ENCODE measurements at regions not wholly inside any gene's neighbourhood (a gene's known extent, or its start where the extent isn't known, plus 50 kb on each side); places are given as distances from the start of the nearest gene placed in this dataset.

GRCh38 chr5:17056141-17056631, 120.1 kb upstream of the MYO10 start:
- no peak for TF ChIP-seq NFRKB (IDR thresholded peaks at IDR 0.05)
- TF ChIP-seq ARNT (IDR thresholded peaks at IDR 0.05) = no peak
- TF ChIP-seq SUZ12 (IDR thresholded peaks at IDR 0.05) = no peak
- TF ChIP-seq FOXK2 (IDR thresholded peaks at IDR 0.05) = no peak
- TF ChIP-seq ELF4 (IDR thresholded peaks at IDR 0.05) = no peak
- TF ChIP-seq BHLHE40 (IDR thresholded peaks at IDR 0.05; ENCODE audit: borderline replicate concordance) = no peak
- TF ChIP-seq PKNOX1 (IDR thresholded peaks at IDR 0.05) = no peak
- no peak for TF ChIP-seq L3MBTL2 (conservative IDR thresholded peaks at IDR 0.05)
- TF ChIP-seq TARDBP (IDR thresholded peaks at IDR 0.05) = no peak
- no peak for TF ChIP-seq ZNF384 (IDR thresholded peaks at IDR 0.05)

Measured in HEK293T (cell line).